AG10803 (cell line): ENCODE measurements at regions not wholly inside any gene's neighbourhood (a gene's known extent, or its start where the extent isn't known, plus 50 kb on each side); places are given as distances from the start of the nearest gene placed in this dataset.

ENCODE experiments used
- DNase-seq: peaks from one replicate; pipeline ENCODE4 v3.0.0; 2010; ENCODE audit warnings: low read depth
- H3K4me3 ChIP-seq: 2 replicates; pipeline ENCODE4 v1.5.1; 2011; ENCODE audit warnings: mild to moderate bottlenecking, low read length, control low read depth
- TF ChIP-seq, protein P1 (sequence below): conservative IDR thresholded peaks from 2 replicates; pipeline ENCODE4 v1.5.1; 2011; ENCODE audit warnings: mild to moderate bottlenecking, low read length, control low read depth, inconsistent platforms

- H3K4me3 ChIP-seq, result no peak overlapping the region
- DNase-seq, result no peak
- TF ChIP-seq, protein P1, sequence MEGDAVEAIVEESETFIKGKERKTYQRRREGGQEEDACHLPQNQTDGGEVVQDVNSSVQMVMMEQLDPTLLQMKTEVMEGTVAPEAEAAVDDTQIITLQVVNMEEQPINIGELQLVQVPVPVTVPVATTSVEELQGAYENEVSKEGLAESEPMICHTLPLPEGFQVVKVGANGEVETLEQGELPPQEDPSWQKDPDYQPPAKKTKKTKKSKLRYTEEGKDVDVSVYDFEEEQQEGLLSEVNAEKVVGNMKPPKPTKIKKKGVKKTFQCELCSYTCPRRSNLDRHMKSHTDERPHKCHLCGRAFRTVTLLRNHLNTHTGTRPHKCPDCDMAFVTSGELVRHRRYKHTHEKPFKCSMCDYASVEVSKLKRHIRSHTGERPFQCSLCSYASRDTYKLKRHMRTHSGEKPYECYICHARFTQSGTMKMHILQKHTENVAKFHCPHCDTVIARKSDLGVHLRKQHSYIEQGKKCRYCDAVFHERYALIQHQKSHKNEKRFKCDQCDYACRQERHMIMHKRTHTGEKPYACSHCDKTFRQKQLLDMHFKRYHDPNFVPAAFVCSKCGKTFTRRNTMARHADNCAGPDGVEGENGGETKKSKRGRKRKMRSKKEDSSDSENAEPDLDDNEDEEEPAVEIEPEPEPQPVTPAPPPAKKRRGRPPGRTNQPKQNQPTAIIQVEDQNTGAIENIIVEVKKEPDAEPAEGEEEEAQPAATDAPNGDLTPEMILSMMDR, result no peak
These were observed 85.6 kb upstream of the ZP4 start for GRCh38 chr1:237976331-237976730.

DNA sequence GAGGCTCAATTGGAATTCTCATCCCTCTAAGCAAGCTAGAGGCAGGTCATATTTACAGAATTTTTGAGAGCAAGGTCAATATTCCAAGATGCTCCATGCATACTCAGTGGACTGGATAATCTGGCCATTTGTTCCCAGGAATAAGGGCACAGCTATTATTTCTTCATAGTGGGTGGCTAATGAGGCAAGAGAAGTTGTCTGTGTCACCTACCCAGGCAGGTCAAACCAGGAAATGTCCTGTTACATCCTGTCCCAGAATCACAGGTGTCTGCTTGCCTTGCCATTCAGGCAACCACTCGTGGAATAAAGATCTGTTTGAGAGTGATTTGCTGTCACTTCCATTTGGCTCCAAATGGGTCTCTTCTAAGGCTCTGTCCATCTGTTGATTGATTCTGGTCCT lies 85.2 kb upstream of the ZP4 start:
- TF ChIP-seq, protein P1, result no peak
- no peak for DNase-seq
- no peak overlapping the region for H3K4me3 ChIP-seq

- no peak overlapping the region for H3K4me3 ChIP-seq
- DNase-seq, result no peak
- TF ChIP-seq, protein P1, result no peak
These were observed 84.7 kb upstream of the ZP4 start for GRCh38 chr1:237975376-237975775.

DNA sequence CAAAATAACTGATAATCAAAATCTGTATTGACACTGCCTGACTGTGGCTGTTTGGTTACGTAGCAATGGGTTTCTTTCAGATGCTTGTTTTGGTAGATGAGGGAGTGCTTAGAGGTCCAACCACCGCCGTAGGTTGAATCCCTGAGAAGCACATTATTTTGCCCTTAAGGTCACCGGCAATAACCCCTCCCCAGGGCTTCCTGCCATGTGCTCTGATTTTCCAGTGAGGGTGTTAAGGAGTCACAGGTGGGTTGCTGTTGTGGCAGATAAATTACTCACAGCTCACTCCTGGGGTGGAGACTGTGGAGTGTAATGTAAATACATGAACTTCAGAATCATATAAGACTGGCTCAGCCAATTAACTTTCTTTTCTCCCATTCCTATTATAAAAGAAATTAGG lies 81.5 kb upstream of the ZP4 start:
- TF ChIP-seq, protein P1, result no peak
- H3K4me3 ChIP-seq, result no peak overlapping the region
- no peak for DNase-seq

DNA sequence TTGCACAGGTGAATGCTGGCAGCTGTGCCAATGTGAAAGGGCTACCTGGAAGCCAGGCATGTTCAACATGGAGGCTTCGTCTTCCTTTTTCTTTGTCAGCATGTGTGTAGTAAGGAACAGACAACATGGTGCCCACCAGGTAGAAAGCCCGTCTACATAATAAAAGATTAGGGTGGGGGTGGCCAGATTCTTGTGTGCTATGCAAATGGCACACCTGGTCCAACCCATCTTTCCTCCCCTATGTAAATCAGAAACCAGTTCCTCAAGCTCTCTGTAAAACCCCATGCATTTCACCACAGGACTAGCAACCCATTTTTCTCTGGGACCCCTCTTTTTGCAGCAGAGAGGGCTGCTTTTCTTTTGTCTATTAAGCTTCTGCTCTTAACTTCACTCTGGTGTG lies 72.3 kb upstream of the ZP4 start:
- TF ChIP-seq, protein P1, result no peak
- no peak for DNase-seq
- no peak overlapping the region for H3K4me3 ChIP-seq

GRCh38 chr1:237961754-237962153 lies 71.0 kb upstream of the ZP4 start:
- TF ChIP-seq, protein P1, result no peak
- no peak overlapping the region for H3K4me3 ChIP-seq
- DNase-seq, result no peak

DNA sequence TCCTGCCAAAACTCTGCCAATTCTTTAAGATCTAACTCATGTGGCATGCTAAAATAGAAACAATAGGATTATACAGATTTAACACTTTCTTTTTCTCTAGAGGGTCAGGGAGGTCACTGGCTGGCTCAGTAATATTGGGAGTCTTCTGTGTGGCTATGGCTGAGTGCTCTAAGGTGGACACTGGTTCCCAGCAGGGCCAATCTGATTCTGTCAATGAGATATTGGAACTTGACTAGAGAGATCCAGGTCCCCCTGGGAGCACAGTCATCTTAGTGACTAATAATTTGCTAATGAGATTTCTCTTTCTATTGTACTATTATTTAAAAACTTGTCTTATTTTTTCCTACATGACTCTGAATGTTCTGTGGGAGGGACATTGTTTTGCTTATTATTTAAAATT lies 69.1 kb upstream of the ZP4 start:
- H3K4me3 ChIP-seq, result no peak overlapping the region
- no peak for DNase-seq
- TF ChIP-seq, protein P1, result no peak
